ENCODE measurements at regions not wholly inside any gene's neighbourhood (a gene's known extent, or its start where the extent isn't known, plus 50 kb on each side); places are given as distances from the start of the nearest gene placed in this dataset.

DNA sequence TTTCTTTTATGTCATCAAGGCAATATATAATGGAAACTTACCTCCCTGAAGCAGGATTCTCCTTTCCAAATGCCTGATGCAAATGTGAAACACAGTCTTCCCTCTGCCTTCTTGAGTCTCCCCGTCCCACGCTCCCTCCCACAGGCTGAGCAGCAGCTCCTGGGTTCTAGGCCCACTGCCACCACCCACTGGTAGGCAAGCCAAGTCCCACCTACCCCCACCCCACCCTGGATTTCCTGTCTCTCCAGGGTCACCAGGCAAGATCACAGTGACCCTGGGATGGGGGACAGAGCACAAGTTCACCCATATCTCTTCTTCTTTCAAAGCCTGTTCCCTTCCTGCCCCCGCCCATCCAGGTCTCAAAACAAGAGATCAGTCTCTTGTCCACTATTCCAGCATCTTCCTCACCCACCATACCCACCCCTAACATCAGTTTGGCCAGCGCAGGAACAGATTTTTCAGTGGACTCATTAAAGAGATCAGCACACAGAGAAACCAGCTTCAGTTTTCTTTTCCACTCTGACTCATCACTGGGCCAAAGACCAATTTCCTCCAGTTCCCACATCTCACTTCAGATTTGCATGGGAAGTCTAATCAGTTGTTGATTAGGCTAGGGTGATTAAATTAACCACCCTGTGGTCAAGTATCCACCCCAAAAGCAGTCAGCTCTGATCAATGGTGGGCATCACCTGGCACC, 151.5 kb downstream of the ACTL7B start:
- H3K36me3 ChIP-seq (ENCODE audit: control insufficient read depth, insufficient read depth, low read length): no peaks in the 10 kb centered on the region
- H3K9me3 ChIP-seq (ENCODE audit: control insufficient read depth, insufficient read depth, low read length): no peaks in the 10 kb centered on the region
- DNase-seq (ENCODE audit: low read depth in 4 of 6, low spot score in 6 of 6): no peak
- WGBS (ENCODE audit: insufficient coverage): 97% methylated on average over 4 of the region's 4 CpGs
- H3K27me3 ChIP-seq (ENCODE audit: control insufficient read depth, insufficient read depth, low read length): no peaks in the 10 kb centered on the region
- no peak overlapping the region for H3K27ac ChIP-seq (ENCODE audit: low read depth, low read length)
- H3K4me1 ChIP-seq (ENCODE audit: control insufficient read depth, insufficient read depth, low read length): peaks cover 4% of the 10 kb centered on the region
- no peak overlapping the region for H3K4me3 ChIP-seq (ENCODE audit: low read depth, low read length)

- Histone ChIP-seq H3K27ac (ENCODE audit: low read depth, low read length) (no peak overlapping the region), H3K27me3 (ENCODE audit: control insufficient read depth, insufficient read depth, low read length) (no peaks in the 10 kb centered on the region), H3K36me3 (ENCODE audit: control insufficient read depth, insufficient read depth, low read length) (no peaks in the 10 kb centered on the region), H3K4me3 (ENCODE audit: low read depth, low read length) (no peak overlapping the region), H3K9me3 (ENCODE audit: control insufficient read depth, insufficient read depth, low read length) (no peaks in the 10 kb centered on the region), H3K4me1 (ENCODE audit: control insufficient read depth, insufficient read depth, low read length) (peaks cover 1% of the 10 kb centered on the region)
- no peak for DNase-seq (ENCODE audit: low read depth in 4 of 6, low spot score in 6 of 6)
- 96% methylated on average over 3 of the region's 9 CpGs for WGBS (ENCODE audit: insufficient coverage)
Measured at GRCh38 chr9:108703429-108703828, 152.4 kb downstream of the ACTL7B start.

DNA sequence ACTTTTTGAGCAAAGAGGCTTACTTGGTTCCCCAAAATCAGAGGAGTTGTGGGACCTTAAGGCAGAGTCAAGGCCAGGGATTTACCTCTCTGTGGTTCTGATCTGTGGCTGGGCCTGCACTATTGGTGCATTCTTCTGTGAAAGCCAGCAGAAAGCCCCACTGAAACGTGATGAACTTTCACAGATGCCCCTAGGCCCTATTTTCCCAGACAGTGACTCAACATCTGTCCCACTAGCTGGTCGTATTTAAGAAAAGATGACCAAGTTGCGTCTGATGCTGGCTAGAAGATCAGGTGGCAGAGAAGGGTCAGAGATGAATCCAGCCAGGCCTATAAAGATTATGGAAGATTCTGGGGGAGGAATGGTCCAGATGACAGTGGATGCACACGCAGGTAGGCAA, 153.1 kb downstream of the ACTL7B start:
- Histone ChIP-seq H3K4me1 (ENCODE audit: control insufficient read depth, insufficient read depth, low read length) (no peaks in the 10 kb centered on the region), H3K9me3 (ENCODE audit: control insufficient read depth, insufficient read depth, low read length) (no peaks in the 10 kb centered on the region), H3K36me3 (ENCODE audit: control insufficient read depth, insufficient read depth, low read length) (no peaks in the 10 kb centered on the region), H3K4me3 (ENCODE audit: low read depth, low read length) (no peak overlapping the region), H3K27ac (ENCODE audit: low read depth, low read length) (no peak overlapping the region), H3K27me3 (ENCODE audit: control insufficient read depth, insufficient read depth, low read length) (no peaks in the 10 kb centered on the region)
- WGBS (ENCODE audit: insufficient coverage): 100% methylated on average over 2 of the region's 4 CpGs
- no peak for DNase-seq (ENCODE audit: low read depth in 4 of 6, low spot score in 6 of 6)

GRCh38 chr9:108698801-108699200, 157.0 kb downstream of the ACTL7B start:
- no peak overlapping the region for H3K4me3 ChIP-seq (ENCODE audit: low read depth, low read length)
- 0% methylated on average over 1 of the region's 1 CpG for WGBS (ENCODE audit: insufficient coverage)
- H3K27ac ChIP-seq (ENCODE audit: low read depth, low read length): no peak overlapping the region
- no peaks in the 10 kb centered on the region for H3K4me1 ChIP-seq (ENCODE audit: control insufficient read depth, insufficient read depth, low read length)
- no peaks in the 10 kb centered on the region for H3K27me3 ChIP-seq (ENCODE audit: control insufficient read depth, insufficient read depth, low read length)
- H3K9me3 ChIP-seq (ENCODE audit: control insufficient read depth, insufficient read depth, low read length): no peaks in the 10 kb centered on the region
- no peak for DNase-seq (ENCODE audit: low read depth in 4 of 6, low spot score in 6 of 6)
- H3K36me3 ChIP-seq (ENCODE audit: control insufficient read depth, insufficient read depth, low read length): no peaks in the 10 kb centered on the region

DNA sequence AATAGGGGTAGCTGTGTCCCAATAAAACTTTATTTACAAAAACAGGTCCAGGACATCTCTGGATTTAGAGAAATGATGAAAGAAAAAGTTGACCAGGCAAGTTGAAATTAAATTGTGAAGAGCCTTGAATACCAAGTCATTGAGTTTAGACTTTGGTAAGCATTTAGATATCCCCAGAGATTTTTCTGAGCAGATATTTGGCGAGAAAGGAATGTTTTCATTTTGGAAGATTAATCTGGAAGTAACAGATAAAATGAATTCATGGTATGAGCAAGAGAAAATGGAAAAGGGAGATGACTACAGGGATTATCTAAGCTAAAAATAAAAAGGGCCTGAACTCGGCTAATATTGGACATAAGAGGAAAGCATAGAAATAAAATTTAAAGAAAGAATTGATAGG, 157.6 kb downstream of the ACTL7B start:
- H3K27me3 ChIP-seq (ENCODE audit: control insufficient read depth, insufficient read depth, low read length): no peaks in the 10 kb centered on the region
- 88% methylated on average over 1 of the region's 2 CpGs for WGBS (ENCODE audit: insufficient coverage)
- DNase-seq (ENCODE audit: low read depth in 4 of 6, low spot score in 6 of 6): no peak
- H3K4me3 ChIP-seq (ENCODE audit: low read depth, low read length): no peak overlapping the region
- H3K9me3 ChIP-seq (ENCODE audit: control insufficient read depth, insufficient read depth, low read length): no peaks in the 10 kb centered on the region
- H3K4me1 ChIP-seq (ENCODE audit: control insufficient read depth, insufficient read depth, low read length): no peaks in the 10 kb centered on the region
- no peaks in the 10 kb centered on the region for H3K36me3 ChIP-seq (ENCODE audit: control insufficient read depth, insufficient read depth, low read length)
- no peak overlapping the region for H3K27ac ChIP-seq (ENCODE audit: low read depth, low read length)

- DNase-seq (ENCODE audit: low read depth in 4 of 6, low spot score in 6 of 6): no peak
- H3K27me3 ChIP-seq (ENCODE audit: control insufficient read depth, insufficient read depth, low read length): no peaks in the 10 kb centered on the region
- WGBS (ENCODE audit: insufficient coverage): 89% methylated on average over 3 of the region's 3 CpGs
- no peak overlapping the region for H3K4me3 ChIP-seq (ENCODE audit: low read depth, low read length)
- no peaks in the 10 kb centered on the region for H3K9me3 ChIP-seq (ENCODE audit: control insufficient read depth, insufficient read depth, low read length)
- no peaks in the 10 kb centered on the region for H3K36me3 ChIP-seq (ENCODE audit: control insufficient read depth, insufficient read depth, low read length)
- no peak overlapping the region for H3K27ac ChIP-seq (ENCODE audit: low read depth, low read length)
- H3K4me1 ChIP-seq (ENCODE audit: control insufficient read depth, insufficient read depth, low read length): no peaks in the 10 kb centered on the region
Measured at GRCh38 chr9:108696156-108696555, 159.6 kb downstream of the ACTL7B start.

DNA sequence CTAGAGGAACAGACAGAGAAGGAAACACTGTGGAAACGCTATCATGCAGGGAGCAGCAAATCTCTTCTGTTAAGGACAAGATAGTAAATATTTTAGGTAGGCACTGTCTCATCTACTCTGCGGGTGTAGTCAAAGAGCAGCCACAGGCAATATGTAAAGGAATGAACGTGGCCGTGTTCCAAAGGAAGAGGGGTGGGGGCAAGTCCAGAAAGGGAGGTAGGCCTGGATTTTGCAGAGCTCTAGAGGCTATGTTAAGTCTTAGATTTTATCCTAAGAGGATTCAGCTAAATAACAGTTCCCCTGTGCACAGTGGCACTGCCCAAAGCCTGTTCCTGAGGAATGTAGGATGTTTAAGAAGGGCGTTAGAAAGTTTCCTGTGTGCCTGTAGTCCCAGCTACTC, 161.6 kb downstream of the ACTL7B start:
- H3K27ac ChIP-seq (ENCODE audit: low read depth, low read length): no peak overlapping the region
- DNase-seq (ENCODE audit: low read depth in 4 of 6, low spot score in 6 of 6): no peak
- H3K27me3 ChIP-seq (ENCODE audit: control insufficient read depth, insufficient read depth, low read length): no peaks in the 10 kb centered on the region
- no peaks in the 10 kb centered on the region for H3K9me3 ChIP-seq (ENCODE audit: control insufficient read depth, insufficient read depth, low read length)
- no peaks in the 10 kb centered on the region for H3K4me1 ChIP-seq (ENCODE audit: control insufficient read depth, insufficient read depth, low read length)
- whole genome bisulfite sequencing (ENCODE audit: insufficient coverage): 22% methylated on average over 5 of the region's 5 CpGs
- H3K4me3 ChIP-seq (ENCODE audit: low read depth, low read length): no peak overlapping the region
- no peaks in the 10 kb centered on the region for H3K36me3 ChIP-seq (ENCODE audit: control insufficient read depth, insufficient read depth, low read length)

- 79% methylated on average over 2 of the region's 7 CpGs for WGBS (ENCODE audit: insufficient coverage)
- Histone ChIP-seq H3K9me3 (ENCODE audit: control insufficient read depth, insufficient read depth, low read length) (no peaks in the 10 kb centered on the region), H3K36me3 (ENCODE audit: control insufficient read depth, insufficient read depth, low read length) (no peaks in the 10 kb centered on the region), H3K4me1 (ENCODE audit: control insufficient read depth, insufficient read depth, low read length) (no peaks in the 10 kb centered on the region), H3K27me3 (ENCODE audit: control insufficient read depth, insufficient read depth, low read length) (no peaks in the 10 kb centered on the region), H3K27ac (ENCODE audit: low read depth, low read length) (no peak overlapping the region), H3K4me3 (ENCODE audit: low read depth, low read length) (no peak overlapping the region)
- no peak for DNase-seq (ENCODE audit: low read depth in 4 of 6, low spot score in 6 of 6)
Measured at GRCh38 chr9:108691614-108692013, 164.2 kb downstream of the ACTL7B start.

DNA sequence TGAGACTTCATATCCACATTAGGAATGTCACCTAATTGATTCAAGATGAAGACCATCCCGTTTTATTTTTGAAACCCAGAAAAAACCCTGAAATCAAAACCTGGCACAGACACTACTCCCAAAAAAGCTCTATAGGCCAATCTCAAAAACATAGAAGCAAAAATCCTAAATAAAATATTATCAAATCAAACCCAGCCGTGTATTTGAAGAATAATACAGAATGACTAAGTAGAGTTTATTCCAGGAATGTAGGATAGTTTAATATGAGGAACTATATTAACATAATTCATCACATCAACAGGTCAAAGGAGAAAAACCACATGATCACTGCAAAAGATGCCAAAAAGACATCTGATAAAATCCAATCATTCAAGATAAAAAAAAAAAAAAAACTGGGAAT, 167.1 kb downstream of the ACTL7B start:
- H3K4me3 ChIP-seq (ENCODE audit: low read depth, low read length): no peak overlapping the region
- H3K27me3 ChIP-seq (ENCODE audit: control insufficient read depth, insufficient read depth, low read length): no peaks in the 10 kb centered on the region
- no peak overlapping the region for H3K27ac ChIP-seq (ENCODE audit: low read depth, low read length)
- no peaks in the 10 kb centered on the region for H3K36me3 ChIP-seq (ENCODE audit: control insufficient read depth, insufficient read depth, low read length)
- WGBS (ENCODE audit: insufficient coverage): no CpG with 5 or more reads among the region's 2 CpGs
- no peak for DNase-seq (ENCODE audit: low read depth in 4 of 6, low spot score in 6 of 6)
- no peaks in the 10 kb centered on the region for H3K9me3 ChIP-seq (ENCODE audit: control insufficient read depth, insufficient read depth, low read length)
- H3K4me1 ChIP-seq (ENCODE audit: control insufficient read depth, insufficient read depth, low read length): no peaks in the 10 kb centered on the region

DNA sequence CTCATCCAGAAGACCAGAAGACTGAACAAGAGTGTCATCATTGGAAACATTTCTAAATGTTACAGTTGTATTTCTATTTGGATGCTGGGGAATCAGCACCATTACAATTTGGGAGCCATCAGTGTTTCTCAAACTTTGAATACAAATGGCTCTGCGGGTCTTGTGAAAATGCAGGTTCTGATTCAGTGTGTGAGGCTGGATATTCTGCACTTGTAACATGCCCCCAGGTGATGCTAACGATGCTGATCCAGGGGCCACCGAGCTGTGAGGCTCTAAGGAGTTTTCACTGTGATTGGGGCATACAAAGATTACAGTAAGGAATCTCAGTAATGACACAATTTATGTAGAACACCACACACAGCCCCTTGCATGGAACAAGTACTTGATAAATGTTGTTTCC, 167.7 kb downstream of the ACTL7B start:
- WGBS (ENCODE audit: insufficient coverage): 100% methylated on average over 1 of the region's 3 CpGs
- H3K4me3 ChIP-seq (ENCODE audit: low read depth, low read length): no peak overlapping the region
- no peak for DNase-seq (ENCODE audit: low read depth in 4 of 6, low spot score in 6 of 6)
- no peaks in the 10 kb centered on the region for H3K27me3 ChIP-seq (ENCODE audit: control insufficient read depth, insufficient read depth, low read length)
- no peaks in the 10 kb centered on the region for H3K9me3 ChIP-seq (ENCODE audit: control insufficient read depth, insufficient read depth, low read length)
- H3K27ac ChIP-seq (ENCODE audit: low read depth, low read length): no peak overlapping the region
- H3K36me3 ChIP-seq (ENCODE audit: control insufficient read depth, insufficient read depth, low read length): no peaks in the 10 kb centered on the region
- H3K4me1 ChIP-seq (ENCODE audit: control insufficient read depth, insufficient read depth, low read length): no peaks in the 10 kb centered on the region
